ENCODE measurements at regions not wholly inside any gene's neighbourhood (a gene's known extent, or its start where the extent isn't known, plus 50 kb on each side); places are given as distances from the start of the nearest gene placed in this dataset.

- ATAC-seq (no peak), DNase-seq (no peak)
- no peak overlapping the region for H3K27ac ChIP-seq
- no peaks in the 10 kb centered on the region for H3K36me3 ChIP-seq
- WGBS, 4 donors: 48 to 61% (median 57%) methylated on average over 3 of the region's 3 CpGs
- H3K9me3 ChIP-seq: no peaks in the 10 kb centered on the region
- intact Hi-C loops (cut with DNase I): no loop called here
- no peak for TF ChIP-seq POLR2A (IDR thresholded peaks at IDR 0.05)
- no peak for TF ChIP-seq CTCF (IDR thresholded peaks at IDR 0.05)
- H3K4me3 ChIP-seq: no peak overlapping the region
- H3K4me1 ChIP-seq: no peaks in the 10 kb centered on the region
- no peaks in the 10 kb centered on the region for H3K27me3 ChIP-seq
Measured at GRCh38 chr7:115869190-115869589, 161.4 kb downstream of the TFEC start.

- Histone ChIP-seq H3K27ac (no peak overlapping the region), H3K9me3 (no peaks in the 10 kb centered on the region), H3K4me3 (no peak overlapping the region), H3K4me1 (no peaks in the 10 kb centered on the region), H3K36me3 (no peaks in the 10 kb centered on the region), H3K27me3 (no peaks in the 10 kb centered on the region)
- intact Hi-C loops (cut with DNase I): no loop called here
- DNase-seq (no peak), ATAC-seq (no peak)
- TF ChIP-seq CTCF (IDR thresholded peaks at IDR 0.05): no peak
- TF ChIP-seq POLR2A (IDR thresholded peaks at IDR 0.05): no peak
- WGBS, 4 donors: 89 to 93% (median 91%) methylated on average over 4 of the region's 4 CpGs
Measured at GRCh38 chr7:115868369-115868768, 162.2 kb downstream of the TFEC start.

GRCh38 chr7:115864082-115864481, 166.5 kb downstream of the TFEC start:
- DNase-seq: no peak
- H3K4me3 ChIP-seq: no peak overlapping the region
- no peak for TF ChIP-seq POLR2A (IDR thresholded peaks at IDR 0.05)
- TF ChIP-seq CTCF (IDR thresholded peaks at IDR 0.05): no peak
- ATAC-seq: no peak
- no peaks in the 10 kb centered on the region for H3K4me1 ChIP-seq
- H3K9me3 ChIP-seq: no peaks in the 10 kb centered on the region
- WGBS, 4 donors: 68 to 79% (median 73%) methylated on average over 2 of the region's 2 CpGs
- H3K27ac ChIP-seq: no peak overlapping the region
- no peaks in the 10 kb centered on the region for H3K36me3 ChIP-seq
- intact Hi-C loops (cut with DNase I): no loop called here
- no peaks in the 10 kb centered on the region for H3K27me3 ChIP-seq

- no peak overlapping the region for H3K4me3 ChIP-seq
- DNase-seq (no peak), ATAC-seq (no peak)
- no peaks in the 10 kb centered on the region for H3K4me1 ChIP-seq
- TF ChIP-seq POLR2A (IDR thresholded peaks at IDR 0.05): no peak
- peak in 7 of 12 donors; percentile 15 to 38 (median 30) for TF ChIP-seq CTCF (IDR thresholded peaks at IDR 0.05)
- WGBS, 4 donors: 67 to 75% (median 73%) methylated on average over 1 of the region's 1 CpG
- H3K27me3 ChIP-seq: peaks cover 0 to 9% (median 0%) of the 10 kb centered on the region in 9 donors
- no peak overlapping the region for H3K27ac ChIP-seq
- intact Hi-C loops (cut with DNase I): loop anchor here in 1 of 10 donors (10.0 kb wide), 1 partner anchor 1826 kb away; no protein-coding TSS in a partner anchor
- no peaks in the 10 kb centered on the region for H3K36me3 ChIP-seq
- H3K9me3 ChIP-seq: no peaks in the 10 kb centered on the region
Measured at GRCh38 chr7:115851291-115851690, 179.3 kb downstream of the TFEC start.

All from heart left ventricle (tissue), 16 donors.